K562 (cell line): ENCODE measurements at regions not wholly inside any gene's neighbourhood (a gene's known extent, or its start where the extent isn't known, plus 50 kb on each side); places are given as distances from the start of the nearest gene placed in this dataset.
A peak's percentile ranks its signal among the peaks of the same experiment; 100 is the strongest.

Experiments
- ATAC-seq: fragments of 200-7000 bp; cut with Tn5 transposase; 3 replicates; pipeline ENCODE4 v1.9.1; 2020; ENCODE audit warnings: moderate library complexity
- BruUV-seq: library from RNA; stranded (reverse); fragments of 400-500 nt; replicated peaks from 2 replicates; lab custom pipeline; 2021; lab: Mats Ljungman, UMichigan
- CTCF ChIA-PET: fragments of 300-600 bp; formaldehyde crosslinking; extraction: SDS; loops from one replicate; lab custom pipeline; 2021; ENCODE audit warnings: low intra/inter-chr PET ratio; lab: Yijun Ruan, JAX
- POLR2A ChIA-PET: fragments of 300-600, 350-650 bp; sonication (Branson Sonifier 250); formaldehyde crosslinking; extraction: SDS; loops from one replicate; lab custom pipeline; 2021; ENCODE audit warnings: antibody characterized with exemption, inconsistent platforms; lab: Yijun Ruan, JAX
- DNase-seq, 4 experiments: peaks; one replicate each; pipeline versions ENCODE4 v3.0.0 to v3.0.0-alpha.2; 2011 to 2018; ENCODE audit warnings: low spot score in 3 of 4, mixed read lengths in 3 of 4; ENCODE audit errors: extremely low read depth in 1 of 4
- FAIRE-seq: peaks from 2 replicates; lab custom pipeline; 2011; peaks lifted over from hg19 to GRCh38; lab: Jason Lieb, UNC
- H2AFZ ChIP-seq: 2 replicates; pipeline ENCODE4 v1.6.0; 2011; ENCODE audit warnings: low read depth, low read length, control low read depth, inconsistent platforms
- H3K27ac ChIP-seq: fragments of 200-600 bp; 3 replicates; pipeline ENCODE4 v1.8.0; 2011; ENCODE audit warnings: low read depth, mild to moderate bottlenecking, control low read depth, inconsistent platforms, low read length, moderate library complexity, mixed read lengths; ENCODE audit errors: extremely low read depth
- H3K27me3 ChIP-seq, 2 experiments: fragments of 300-600 bp in 1 of 2; 2 replicates in 1 of 2; 3 replicates in 1 of 2; pipeline versions ENCODE4 v1.6.0 to v1.8.0; 2011; ENCODE audit warnings: inconsistent platforms in 2 of 2, low read length in 2 of 2, mild to moderate bottlenecking in 1 of 2, mixed read lengths in 1 of 2, moderate library complexity in 1 of 2; ENCODE audit not compliant: control insufficient read depth in 2 of 2, insufficient read depth in 2 of 2
- H3K36me3 ChIP-seq: fragments of 300-600 bp; 3 replicates; pipeline ENCODE4 v1.8.0; 2011; ENCODE audit warnings: mild to moderate bottlenecking, low read length, inconsistent platforms; ENCODE audit not compliant: control insufficient read depth, insufficient read depth
- H3K4me1 ChIP-seq, 2 experiments: fragments of 200-600 bp in 1 of 2; replicated peaks in 1 of 2; 2 replicates in 1 of 2; 3 replicates in 1 of 2; pipeline versions ENCODE4 v1.5.1 to v1.8.0; 2011; ENCODE audit warnings: inconsistent platforms in 2 of 2, low read length in 2 of 2, mild to moderate bottlenecking in 1 of 2, mixed read lengths in 1 of 2, moderate library complexity in 1 of 2; ENCODE audit not compliant: control insufficient read depth in 2 of 2, insufficient read depth in 2 of 2
- H3K4me2 ChIP-seq: 2 replicates; pipeline ENCODE4 v1.6.1; 2011; ENCODE audit warnings: low read length, control low read depth, inconsistent platforms, mixed read lengths; ENCODE audit not compliant: insufficient read depth
- H3K4me3 ChIP-seq: fragments of 200-600 bp; sonication (generic), shearing (Covaris generic); 2 replicates; pipeline ENCODE4 v1.5.1; 2016; ENCODE audit warnings: control low read depth, inconsistent platforms
- H3K79me2 ChIP-seq: fragments of 200-600 bp; 3 replicates; pipeline ENCODE4 v1.8.0; 2011; ENCODE audit warnings: low read length, inconsistent platforms; ENCODE audit not compliant: control insufficient read depth, insufficient read depth
- H3K9ac ChIP-seq, 2 experiments: 2 replicates each; pipeline versions ENCODE4 v1.6.0 to v1.6.1; 2011; ENCODE audit warnings: low read depth in 2 of 2, low read length in 2 of 2, control low read depth in 1 of 2, inconsistent platforms in 1 of 2, mild to moderate bottlenecking in 1 of 2, mixed read lengths in 1 of 2; ENCODE audit not compliant: insufficient read depth in 1 of 2
- H3K9me1 ChIP-seq: one replicate; pipeline ENCODE4 v1.6.0; 2011; ENCODE audit warnings: inconsistent platforms, mild to moderate bottlenecking, low read length, moderate library complexity; ENCODE audit not compliant: control insufficient read depth, insufficient read depth
- H3K9me3 ChIP-seq: replicated peaks from 2 replicates; pipeline ENCODE4 v1.5.1; 2011; ENCODE audit warnings: low read depth, low read length, inconsistent platforms; ENCODE audit not compliant: control insufficient read depth, insufficient read depth
- H4K20me1 ChIP-seq: replicated peaks from 2 replicates; pipeline ENCODE4 v1.6.1; 2011; ENCODE audit warnings: low read length, inconsistent platforms, mixed read lengths; ENCODE audit not compliant: control insufficient read depth, insufficient read depth
- ATF3 ChIP-seq, 2 experiments: fragments of 450-650 bp in 1 of 2; sonication (generic) in 1 of 2; formaldehyde crosslinking in 1 of 2; IDR thresholded peaks in 1 of 2; conservative IDR thresholded peaks in 1 of 2; 2 replicates each; pipeline versions ENCODE4 v1.6.1 to v1.8.1; 2016 to 2023; ENCODE audit warnings: mild to moderate bottlenecking in 2 of 2, moderate library complexity in 2 of 2, inconsistent platforms in 1 of 2, missing genetic modification reagents in 1 of 2
- CEBPB ChIP-seq: fragments of 450-650 bp; IDR thresholded peaks from 2 replicates; pipeline ENCODE4 v1.6.1; 2016; ENCODE audit warnings: missing genetic modification characterization, missing compliant biosample characterization
- CEBPG ChIP-seq, 3 experiments: fragments of 200-800 bp in 1 of 3; sonication (Bioruptor generic) in 1 of 3; sonication (generic) in 1 of 3; formaldehyde crosslinking in 1 of 3; IDR thresholded peaks in 2 of 3; conservative IDR thresholded peaks in 1 of 3; 2 replicates each; pipeline versions ENCODE4 v1.6.1 to v1.8.0; 2016 to 2022; ENCODE audit warnings: missing compliant biosample characterization in 2 of 3, missing genetic modification characterization in 2 of 3, mild to moderate bottlenecking in 1 of 3, missing genetic modification reagents in 1 of 3
- CREB3L1 ChIP-seq: fragments of 450-650 bp; IDR thresholded peaks from 2 replicates; pipeline ENCODE4 v1.6.1; 2014; ENCODE audit warnings: low read depth, mild to moderate bottlenecking, moderate library complexity, borderline replicate concordance
- CXXC5 ChIP-seq: fragments of 250-450 bp; sonication (Bioruptor Pico); IDR thresholded peaks from 2 replicates; pipeline ENCODE4 v1.8.0; 2022; ENCODE audit warnings: inconsistent platforms, mild to moderate bottlenecking, moderate library complexity
- IRF9 ChIP-seq: fragments of 450-650 bp; IDR thresholded peaks from 2 replicates; pipeline ENCODE4 v1.6.1; 2016; ENCODE audit warnings: missing biosample characterization, missing genetic modification characterization
- TRIM24 ChIP-seq, 2 experiments: fragments of 450-650 bp; IDR thresholded peaks; 2 replicates each; pipeline ENCODE4 v1.6.1; 2016
- WGBS: fragments of 100-300 bp; shearing (Covaris generic); methylation state at CpG from one replicate; pipeline ENCODE4 v1.1.6; 2016; ENCODE audit warnings: low coverage, mixed read lengths; ENCODE audit not compliant: insufficient coverage; ENCODE audit errors: missing lambda C conversion rate; 5-methylcytosine and 5-hydroxymethylcytosine counted together
- in situ Hi-C: fragments of 300-500 bp; cut with MboI; formaldehyde crosslinking; loops from 4 replicates; pipeline ENCODE4 v1.15.0; 2018; ENCODE audit warnings: inconsistent platforms, mixed read lengths
- intact Hi-C: fragments of 100-400 bp; cut with micrococcal nuclease; formaldehyde crosslinking; loops from 2 replicates; pipeline ENCODE4 v1.14.2; 2022

- no peak overlapping the region for H3K9ac ChIP-seq
- ATAC-seq, result no peak
- H3K27me3 ChIP-seq, result no peaks in the 10 kb centered on the region
- intact Hi-C loops, result no loop called here
- no peak overlapping the region for H2AFZ ChIP-seq
- BruUV-seq, result no TSS peak
- H4K20me1 ChIP-seq, result no peaks in the 10 kb centered on the region
- no peak overlapping the region for H3K4me3 ChIP-seq
- no peaks in the 10 kb centered on the region for H3K36me3 ChIP-seq
- TF ChIP-seq CXXC5, result no peak
- no peak for TF ChIP-seq CEBPG (CRISPR knock-in tag; IDR thresholded peaks at IDR 0.05)
- TF ChIP-seq CEBPG (tag; conservative IDR thresholded peaks at IDR 0.05 in 1 of 2, IDR thresholded peaks at IDR 0.05 in 1 of 2), result peak; percentile 82 to 86
- TF ChIP-seq IRF9 (tag), result 0 out of 2 replicates have a peak, but pooled peaks have one; percentile 20
- peak; percentile 91 for TF ChIP-seq CEBPB
- peak; percentile 58 for TF ChIP-seq ATF3 (IDR thresholded peaks at IDR 0.05)
- TF ChIP-seq ATF3 (CRISPR knock-in tag; conservative IDR thresholded peaks at IDR 0.05), result no peak
- no peak for TF ChIP-seq CREB3L1
- TF ChIP-seq TRIM24 (IDR thresholded peaks at IDR 0.05), result peak; percentile 46 to 56; a peak in 3 of 4 replicates
- TF ChIP-seq, all 486 proteins: peak for 5
- FAIRE-seq (no peak), DNase-seq (no peak)
- no peaks in the 10 kb centered on the region for H3K9me3 ChIP-seq
- H3K9me1 ChIP-seq, result no peaks in the 10 kb centered on the region
- ChIA-PET POLR2A (no interaction called here), CTCF (no interaction called here)
- no peaks in the 10 kb centered on the region for H3K4me1 ChIP-seq
- 35% methylated on average over 4 of the region's 4 CpGs for WGBS
- no peaks in the 10 kb centered on the region for H3K79me2 ChIP-seq
- H3K4me2 ChIP-seq, result no peak overlapping the region
- H3K27ac ChIP-seq, result no peak overlapping the region
- in situ Hi-C loops, result no loop called here
Measured at GRCh38 chrX:124263743-124264142, 68.7 kb upstream of the TEX13D start.
